GM18511 (cell line): ENCODE measurements at regions not wholly inside any gene's neighbourhood (a gene's known extent, or its start where the extent isn't known, plus 50 kb on each side); places are given as distances from the start of the nearest gene placed in this dataset.

Experiments
- ATAC-seq: cut with Tn5 transposase; IDR thresholded peaks from one replicate; pipeline ENCODE4 v1.9.1; 2021; ENCODE audit warnings: mild to moderate bottlenecking, moderate library complexity; ENCODE audit not compliant: unreplicated experiment

GRCh38 chr5:163383754-163384153 lies 53.6 kb upstream of the CCNG1 start:
- no peak for ATAC-seq

GRCh38 chr5:163384669-163385068 lies 52.7 kb upstream of the CCNG1 start:
- ATAC-seq, result no peak

DNA sequence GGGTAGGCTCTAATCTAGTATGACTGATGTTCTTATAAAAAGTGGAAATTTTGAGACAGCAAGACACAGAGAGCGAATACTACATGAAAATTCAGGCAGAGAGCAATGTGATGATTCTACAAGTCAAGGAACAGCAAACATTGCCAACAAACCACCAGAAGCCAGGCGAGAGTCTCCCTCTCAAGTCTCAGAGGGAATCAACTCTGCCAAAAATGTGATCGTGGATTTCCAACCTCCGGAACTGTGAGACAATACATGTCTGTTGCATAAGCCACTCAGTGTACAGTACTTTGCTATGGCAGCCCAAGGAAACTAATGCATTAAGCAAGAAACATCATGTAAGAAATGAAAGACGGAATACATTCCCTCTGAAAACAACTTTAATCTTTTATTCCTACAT lies 52.1 kb upstream of the CCNG1 start:
- no peak for ATAC-seq

DNA sequence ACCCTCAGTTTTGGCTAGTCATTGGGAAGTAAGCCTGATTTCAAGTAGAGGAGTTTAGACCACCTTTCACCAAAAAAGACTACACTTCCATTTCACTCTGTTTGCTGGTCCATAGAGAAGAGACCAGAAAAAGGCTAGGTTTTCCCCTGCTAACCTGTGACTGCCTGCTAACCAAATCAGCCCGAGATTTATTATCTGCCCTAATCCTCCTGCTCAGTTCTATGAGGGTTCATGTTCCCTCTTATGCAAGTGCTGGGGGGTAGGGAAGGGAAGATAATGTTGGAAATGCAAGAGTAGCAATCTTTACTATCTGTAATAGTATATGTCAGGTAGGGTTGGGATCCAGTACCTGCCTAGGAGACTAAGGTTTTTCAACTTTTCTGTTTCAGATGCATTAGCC lies 51.6 kb upstream of the CCNG1 start:
- no peak for ATAC-seq

- ATAC-seq, result no peak
Observed at GRCh38 chr5:163386352-163386751, 51.0 kb upstream of the CCNG1 start.

- ATAC-seq, result no peak
Observed at GRCh38 chr5:163387589-163388343, 49.6 kb upstream of the CCNG1 start.
